ENCODE measurements at regions not wholly inside any gene's neighbourhood (a gene's known extent, or its start where the extent isn't known, plus 50 kb on each side); places are given as distances from the start of the nearest gene placed in this dataset.
A peak's percentile ranks its signal among the peaks of the same experiment; 100 is the strongest.

DNA sequence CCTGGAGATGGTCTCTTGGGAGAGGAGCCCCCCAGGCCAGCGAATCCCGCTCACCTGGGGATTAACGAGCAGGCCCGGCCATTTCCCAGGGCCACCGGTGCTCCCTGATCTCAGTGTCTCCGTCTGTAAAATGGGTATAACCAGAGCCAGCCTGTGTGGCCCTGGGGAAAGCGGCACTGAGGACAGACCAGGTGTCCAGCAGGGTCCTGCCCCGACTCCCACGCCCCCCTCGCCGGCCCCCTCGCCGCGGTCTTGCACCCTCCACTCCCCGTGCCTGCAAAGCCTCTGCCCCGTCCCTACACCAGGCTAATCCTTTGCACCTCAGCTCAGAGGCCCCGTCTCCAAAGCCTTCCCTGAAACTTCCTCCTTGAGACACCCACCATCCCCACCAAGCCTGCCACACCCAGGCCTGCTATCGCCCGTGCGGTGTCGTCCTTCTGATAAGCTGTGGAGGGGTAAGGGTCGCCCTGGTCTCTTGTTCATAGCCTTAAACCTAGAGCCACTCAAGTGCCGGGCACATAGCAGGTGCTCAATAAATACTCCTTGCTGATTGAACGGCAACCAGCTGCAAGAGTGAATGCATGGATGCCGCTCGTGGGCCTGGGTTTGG is 259.1 kb downstream of the C16orf95 start:
- peaks cover 33% of the 10 kb centered on the region for H3K27me3 Mint-ChIP-seq
- H3K36me3 Mint-ChIP-seq (ENCODE audit: low read depth) = no peaks in the 10 kb centered on the region

DNA sequence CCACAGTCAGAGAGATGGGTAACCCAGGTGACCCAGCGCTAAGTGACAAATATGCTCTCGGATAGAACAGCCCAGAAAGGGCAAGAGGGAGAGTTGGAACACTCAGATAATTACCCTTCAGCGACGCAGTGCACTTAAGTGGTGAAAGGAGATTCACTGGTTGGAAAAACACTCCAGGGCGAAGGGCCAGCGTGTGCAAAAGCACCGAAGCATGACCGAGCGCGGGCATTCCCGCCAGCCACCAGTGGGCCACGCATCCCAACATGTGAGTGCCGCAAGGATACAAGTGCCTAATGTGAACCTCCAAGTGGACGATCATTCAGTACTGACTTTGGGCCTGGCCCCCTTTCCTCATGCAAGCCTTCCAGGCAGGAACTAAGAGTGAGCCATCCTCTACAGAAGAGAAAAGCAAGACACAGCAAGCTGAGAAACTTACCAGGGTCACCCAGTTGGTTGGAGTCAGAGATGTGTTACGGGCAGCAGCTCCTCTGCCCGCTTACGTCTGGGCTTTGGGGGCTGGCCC is 258.4 kb downstream of the C16orf95 start:
- H3K4me3 Mint-ChIP-seq = no peak overlapping the region
- no peaks in the 10 kb centered on the region for H3K4me1 Mint-ChIP-seq (ENCODE audit: low read depth)
- no peaks in the 10 kb centered on the region for H3K36me3 Mint-ChIP-seq (ENCODE audit: low read depth)
- no peaks in the 10 kb centered on the region for H3K9me3 Mint-ChIP-seq
- DNase-seq = no peak
- H3K27me3 Mint-ChIP-seq = peaks cover 36% of the 10 kb centered on the region
- H3K27ac Mint-ChIP-seq = no peak overlapping the region

More for the DNA sequence above, 259.1 kb downstream of the C16orf95 start:
- no peaks in the 10 kb centered on the region for H3K4me1 Mint-ChIP-seq (ENCODE audit: low read depth)
- DNase-seq = no peak
- no peak overlapping the region for H3K4me3 Mint-ChIP-seq
- no peak overlapping the region for H3K27ac Mint-ChIP-seq
- H3K9me3 Mint-ChIP-seq = no peaks in the 10 kb centered on the region

DNA sequence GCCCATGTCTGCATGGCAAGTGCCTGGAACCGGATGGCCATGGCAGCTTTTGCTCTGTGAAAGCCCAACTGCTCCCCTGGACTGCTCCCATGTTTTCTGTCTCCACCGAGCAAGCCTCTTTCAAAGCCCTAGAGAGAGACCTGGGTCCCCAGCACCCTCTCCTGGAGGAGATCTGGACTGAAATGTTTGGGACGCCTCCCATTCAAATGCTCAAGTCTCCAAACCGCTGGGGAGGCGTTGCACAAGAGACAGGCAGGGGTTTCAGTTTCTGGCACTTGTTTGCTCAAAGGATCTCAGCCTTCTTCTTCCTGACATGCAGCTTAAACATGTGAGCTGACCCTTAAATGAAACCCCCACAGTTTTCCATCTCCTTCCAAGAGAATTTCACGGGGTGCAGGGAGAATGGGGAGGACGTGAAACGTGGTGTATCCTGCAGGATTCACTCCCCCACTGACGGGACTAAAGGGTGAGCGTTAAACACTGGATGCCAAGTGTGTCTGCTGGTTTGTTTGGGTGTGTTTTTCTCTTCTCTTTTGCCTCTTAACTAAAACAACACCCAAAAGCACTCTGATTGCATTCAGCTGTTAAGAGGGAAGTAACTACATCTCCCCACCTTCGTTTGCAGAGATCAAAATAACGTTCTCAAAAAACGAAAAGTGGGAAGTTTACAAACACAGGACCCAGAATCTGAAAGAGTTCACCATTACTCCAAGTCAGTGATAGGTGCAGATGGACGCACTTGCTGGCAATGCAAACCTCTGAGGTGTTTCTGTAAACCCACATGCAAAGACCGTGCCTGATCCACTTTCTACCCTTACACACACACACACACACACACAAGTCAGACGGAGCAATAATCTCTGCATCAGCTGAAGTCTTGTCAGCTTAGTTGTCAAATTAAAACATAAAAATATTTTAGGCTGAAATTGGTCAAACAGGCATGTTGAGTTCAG is 256.9 kb downstream of the C16orf95 start:
- DNase-seq = no peak
- Mint-ChIP-seq H3K27ac (no peak overlapping the region), H3K9me3 (no peaks in the 10 kb centered on the region), H3K27me3 (peaks cover 39% of the 10 kb centered on the region), H3K4me3 (no peak overlapping the region), H3K4me1 (ENCODE audit: low read depth) (no peaks in the 10 kb centered on the region), H3K36me3 (ENCODE audit: low read depth) (no peaks in the 10 kb centered on the region)

DNA sequence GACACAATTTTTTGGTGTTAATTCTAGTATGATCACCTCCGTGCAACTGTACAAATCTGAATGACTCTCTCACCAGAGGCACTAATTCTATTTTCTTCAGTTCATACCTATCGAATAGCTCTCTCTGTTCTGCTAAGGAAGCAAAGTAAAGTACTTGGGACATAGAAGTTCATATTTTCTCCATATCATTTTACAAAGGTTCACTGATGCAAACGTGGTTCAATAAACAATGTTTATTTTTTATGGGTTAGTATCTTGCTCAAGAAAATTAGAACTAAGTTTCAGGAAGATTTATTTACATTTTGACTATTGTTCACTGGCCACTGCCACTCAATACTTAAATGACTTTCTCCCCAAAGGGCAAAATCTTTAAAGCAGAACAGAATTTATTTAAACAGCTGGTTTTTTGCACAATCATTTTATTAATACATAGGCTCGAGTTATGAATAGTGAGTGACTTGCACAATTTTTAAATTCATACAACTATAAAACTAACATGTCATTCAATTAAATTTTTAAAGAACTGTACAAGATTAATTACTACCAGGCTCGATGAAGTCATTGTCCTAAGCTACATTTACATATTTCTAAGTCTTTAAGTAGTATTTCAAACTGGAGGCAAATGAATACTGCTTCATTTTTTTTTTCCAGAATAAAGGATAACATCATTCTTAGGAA is 255.8 kb downstream of the C16orf95 start:
- H3K27me3 Mint-ChIP-seq = peaks cover 48% of the 10 kb centered on the region
- DNase-seq = no peak
- no peaks in the 10 kb centered on the region for H3K36me3 Mint-ChIP-seq (ENCODE audit: low read depth)
- no peaks in the 10 kb centered on the region for H3K9me3 Mint-ChIP-seq
- no peak overlapping the region for H3K4me3 Mint-ChIP-seq
- H3K4me1 Mint-ChIP-seq (ENCODE audit: low read depth) = no peaks in the 10 kb centered on the region
- no peak overlapping the region for H3K27ac Mint-ChIP-seq

DNA sequence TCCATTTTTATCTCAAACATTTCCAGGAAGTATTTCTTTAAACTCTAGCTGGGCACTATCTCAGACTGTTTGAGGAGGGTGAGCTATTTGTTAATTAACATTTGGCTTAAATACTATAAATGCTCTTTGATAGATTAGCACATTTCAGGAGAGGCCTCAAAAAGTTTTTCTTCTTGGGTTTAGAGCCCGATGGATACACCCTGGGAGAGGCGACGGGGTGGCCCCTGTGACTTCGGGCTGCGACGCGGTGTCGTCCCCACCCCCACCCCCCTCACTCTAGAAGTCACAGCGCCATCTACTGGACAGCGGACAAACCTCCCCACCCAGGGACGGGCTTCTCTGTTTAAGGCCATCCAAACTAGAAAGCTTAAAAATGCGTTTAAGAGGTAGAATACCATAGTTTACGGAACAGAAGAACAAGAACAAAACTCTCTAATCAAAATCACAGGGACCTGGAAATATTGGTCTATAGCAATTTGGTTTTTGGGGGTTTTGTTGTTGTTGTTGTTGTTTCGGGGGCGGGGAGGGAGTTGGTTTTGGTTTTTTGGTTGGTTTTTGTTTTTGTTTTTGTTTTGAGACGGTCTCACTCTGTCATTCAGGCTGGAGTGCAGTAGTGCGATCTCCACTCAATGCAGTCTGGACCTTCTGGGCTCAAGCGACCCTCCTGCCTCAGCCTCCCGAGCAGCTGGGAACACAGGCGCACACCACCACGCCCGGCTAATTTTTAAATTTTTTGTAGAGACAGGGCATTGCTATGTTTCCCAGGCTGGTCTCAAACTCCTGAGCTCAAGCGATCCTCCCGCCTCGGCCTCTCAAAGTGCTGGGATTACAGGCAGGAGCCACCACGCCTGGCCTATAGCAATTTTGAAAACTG is 254.4 kb downstream of the C16orf95 start:
- Mint-ChIP-seq H3K27me3 (peaks cover 60% of the 10 kb centered on the region), H3K4me1 (ENCODE audit: low read depth) (no peaks in the 10 kb centered on the region), H3K4me3 (no peak overlapping the region), H3K27ac (no peak overlapping the region), H3K36me3 (ENCODE audit: low read depth) (no peaks in the 10 kb centered on the region), H3K9me3 (no peaks in the 10 kb centered on the region)
- DNase-seq = peak; percentile 59

DNA sequence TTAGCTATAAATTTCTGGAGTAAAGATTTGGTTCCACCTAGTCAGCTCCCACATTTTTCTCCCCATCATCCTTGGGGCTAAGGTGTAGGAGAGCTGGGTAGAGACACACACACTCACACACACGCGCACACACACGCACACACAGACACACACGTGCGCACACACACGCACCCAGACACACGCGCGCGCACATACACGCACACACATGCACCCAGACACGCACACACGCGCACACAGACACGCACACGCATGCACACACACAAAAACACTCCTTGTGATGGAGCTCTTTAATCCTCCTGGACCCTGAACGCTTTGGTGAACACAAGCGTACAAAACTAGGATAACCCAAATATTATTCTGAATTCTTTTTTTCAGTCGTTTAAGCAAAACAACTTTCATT is 253.6 kb downstream of the C16orf95 start:
- no peak overlapping the region for H3K4me3 Mint-ChIP-seq
- DNase-seq = no peak
- H3K9me3 Mint-ChIP-seq = no peaks in the 10 kb centered on the region
- no peaks in the 10 kb centered on the region for H3K36me3 Mint-ChIP-seq (ENCODE audit: low read depth)
- no peaks in the 10 kb centered on the region for H3K4me1 Mint-ChIP-seq (ENCODE audit: low read depth)
- peaks cover 62% of the 10 kb centered on the region for H3K27me3 Mint-ChIP-seq
- no peak overlapping the region for H3K27ac Mint-ChIP-seq

DNA sequence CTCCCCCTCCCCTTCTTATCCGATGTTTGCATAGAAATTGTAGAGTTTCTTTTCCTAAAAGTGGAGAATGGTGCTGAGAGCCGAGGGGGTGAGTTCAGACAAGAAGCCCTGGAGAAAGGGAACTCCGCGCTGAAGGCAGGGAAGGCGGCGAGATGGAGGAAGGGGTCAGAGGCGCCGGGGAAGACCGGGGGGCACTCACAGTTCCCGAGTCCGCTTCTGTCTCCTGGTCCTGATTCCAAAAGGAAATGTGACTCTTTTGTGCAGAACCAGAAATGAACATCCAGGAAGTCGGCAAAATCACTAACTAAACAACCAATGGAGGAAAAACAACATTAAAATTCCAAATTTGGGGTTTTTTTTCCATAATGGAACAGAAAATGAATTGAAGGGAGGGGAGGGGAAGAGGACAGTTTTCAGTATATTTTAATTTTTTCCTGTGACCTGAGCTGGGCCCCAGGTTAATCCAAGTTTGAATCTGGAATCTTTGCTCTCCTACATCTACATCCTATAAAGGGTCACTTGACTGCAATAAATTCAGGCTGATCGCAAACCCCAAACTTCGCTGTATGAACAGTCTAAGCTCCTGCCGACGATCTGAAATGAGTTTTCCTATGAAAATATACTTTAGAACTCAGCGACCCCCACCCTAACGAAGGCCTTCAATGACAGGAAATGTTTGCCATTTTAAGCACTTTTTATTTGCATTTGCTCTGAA is 252.3 kb downstream of the C16orf95 start:
- Mint-ChIP-seq H3K4me3 (no peak overlapping the region), H3K4me1 (ENCODE audit: low read depth) (no peaks in the 10 kb centered on the region), H3K9me3 (no peaks in the 10 kb centered on the region), H3K27me3 (peaks cover 71% of the 10 kb centered on the region), H3K36me3 (ENCODE audit: low read depth) (no peaks in the 10 kb centered on the region), H3K27ac (no peak overlapping the region)
- DNase-seq = no peak

DNA sequence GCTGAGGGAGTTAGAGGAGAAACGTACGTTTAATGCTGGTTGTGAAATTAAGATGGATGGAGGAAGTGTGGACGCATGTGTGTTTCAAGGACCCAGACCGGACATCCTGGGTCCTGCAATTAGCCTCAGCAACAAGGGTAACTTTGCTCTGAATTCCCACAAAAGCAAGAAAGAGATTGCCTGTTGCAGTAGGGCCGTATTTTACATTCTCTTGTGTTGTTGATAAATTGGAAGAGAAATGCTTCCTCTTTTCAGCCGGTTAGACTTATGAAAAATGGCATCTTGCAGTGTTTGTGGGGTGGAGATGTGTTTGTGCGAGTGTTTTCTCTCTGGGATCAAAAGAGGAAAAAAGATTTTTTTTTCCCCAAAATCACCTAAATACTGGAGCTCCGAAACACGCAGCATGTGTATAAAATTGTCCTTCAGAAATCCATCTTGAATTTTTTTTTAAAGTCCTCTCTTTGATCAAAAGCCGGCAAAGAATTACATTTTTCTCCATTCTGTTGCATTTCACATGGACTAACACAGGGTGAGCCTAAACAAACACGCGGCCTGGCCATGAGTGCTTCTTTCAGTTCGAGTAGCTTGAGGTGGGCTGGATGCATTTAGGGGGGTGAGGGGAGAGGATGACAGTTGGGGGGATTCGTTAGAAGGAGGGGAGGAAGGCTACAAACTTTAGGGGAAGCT is 251.6 kb downstream of the C16orf95 start:
- no peak for DNase-seq
- no peak overlapping the region for H3K27ac Mint-ChIP-seq
- no peak overlapping the region for H3K4me3 Mint-ChIP-seq
- H3K9me3 Mint-ChIP-seq = no peaks in the 10 kb centered on the region
- no peaks in the 10 kb centered on the region for H3K36me3 Mint-ChIP-seq (ENCODE audit: low read depth)
- peaks cover 73% of the 10 kb centered on the region for H3K27me3 Mint-ChIP-seq
- H3K4me1 Mint-ChIP-seq (ENCODE audit: low read depth) = no peaks in the 10 kb centered on the region

DNA sequence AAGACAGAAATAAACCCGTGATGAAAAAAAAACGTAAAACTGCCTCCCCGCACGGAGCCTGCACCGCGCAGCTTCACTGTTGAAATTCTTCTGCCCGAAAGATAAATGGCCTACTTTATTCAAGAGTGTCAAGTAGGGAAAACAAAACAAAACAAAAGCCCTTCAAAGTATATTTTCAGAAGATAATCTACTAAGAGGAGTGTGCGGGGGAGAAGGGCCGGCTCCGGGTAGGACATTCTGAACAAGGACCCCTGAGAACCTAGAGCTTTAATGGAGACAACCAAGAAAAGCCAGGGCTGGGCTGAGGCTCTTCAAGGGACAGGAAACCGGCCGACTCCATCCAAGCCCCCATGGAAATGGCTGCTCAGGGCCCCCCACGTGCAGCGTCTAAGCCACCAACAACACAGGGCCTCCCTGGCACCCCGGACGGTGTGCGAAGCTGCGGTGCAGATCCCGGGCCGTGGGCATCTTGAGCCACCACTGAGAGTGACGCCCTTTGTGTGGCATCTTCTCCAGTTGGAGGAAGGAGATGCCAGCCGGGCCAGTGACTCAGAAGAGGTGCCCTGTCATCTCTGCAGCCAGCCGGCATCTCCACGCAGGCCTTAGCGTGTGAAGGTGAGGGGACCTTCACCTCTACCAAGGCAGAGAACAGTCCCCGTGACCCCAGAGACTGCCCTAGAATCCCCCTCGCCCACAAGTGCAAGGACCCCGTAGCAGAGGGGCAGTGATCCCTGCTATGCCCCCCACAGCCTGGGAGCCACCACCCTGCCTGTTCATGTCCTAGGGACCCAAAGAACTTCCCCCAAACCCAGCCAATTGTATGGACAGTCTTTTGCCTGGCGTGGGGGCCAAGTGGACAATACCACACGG is 250.8 kb downstream of the C16orf95 start:
- Mint-ChIP-seq H3K27ac (no peak overlapping the region), H3K36me3 (ENCODE audit: low read depth) (no peaks in the 10 kb centered on the region)

DNA sequence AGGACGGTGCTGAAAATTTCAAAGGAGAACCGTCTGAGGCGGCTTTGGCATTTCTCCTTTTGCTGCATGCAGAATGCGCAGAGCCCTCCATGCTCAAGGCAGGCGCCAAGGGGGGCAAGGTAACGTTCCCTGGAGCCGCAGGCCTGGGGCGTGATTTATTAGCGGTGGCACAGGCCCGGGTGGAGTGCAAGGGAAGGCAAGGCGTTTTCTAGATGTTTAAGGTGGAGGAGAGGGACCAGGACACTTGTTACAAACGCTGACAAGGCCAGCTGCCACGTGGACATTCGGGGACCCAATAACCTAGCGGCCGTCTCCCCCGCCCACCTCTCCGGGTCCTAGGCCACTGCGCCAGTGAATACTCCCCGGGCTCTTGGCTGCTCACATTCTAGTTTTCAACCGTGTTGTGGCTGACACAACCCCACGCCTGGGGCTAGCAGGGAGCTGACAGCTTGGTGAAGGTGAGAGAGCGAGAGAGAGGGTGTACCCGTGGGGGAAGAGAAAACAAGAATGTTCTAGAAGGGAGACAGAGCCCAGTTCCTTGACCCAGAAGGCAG is 250.1 kb downstream of the C16orf95 start:
- no peaks in the 10 kb centered on the region for H3K4me1 Mint-ChIP-seq (ENCODE audit: low read depth)
- no peaks in the 10 kb centered on the region for H3K36me3 Mint-ChIP-seq (ENCODE audit: low read depth)
- peaks cover 68% of the 10 kb centered on the region for H3K27me3 Mint-ChIP-seq
- no peak for DNase-seq
- H3K27ac Mint-ChIP-seq = no peak overlapping the region
- no peaks in the 10 kb centered on the region for H3K9me3 Mint-ChIP-seq
- H3K4me3 Mint-ChIP-seq = no peak overlapping the region

More for the DNA sequence above, 250.8 kb downstream of the C16orf95 start:
- Mint-ChIP-seq H3K27me3 (peaks cover 70% of the 10 kb centered on the region), H3K4me1 (ENCODE audit: low read depth) (no peaks in the 10 kb centered on the region), H3K4me3 (no peak overlapping the region), H3K9me3 (no peaks in the 10 kb centered on the region)
- no peak for DNase-seq

DNA sequence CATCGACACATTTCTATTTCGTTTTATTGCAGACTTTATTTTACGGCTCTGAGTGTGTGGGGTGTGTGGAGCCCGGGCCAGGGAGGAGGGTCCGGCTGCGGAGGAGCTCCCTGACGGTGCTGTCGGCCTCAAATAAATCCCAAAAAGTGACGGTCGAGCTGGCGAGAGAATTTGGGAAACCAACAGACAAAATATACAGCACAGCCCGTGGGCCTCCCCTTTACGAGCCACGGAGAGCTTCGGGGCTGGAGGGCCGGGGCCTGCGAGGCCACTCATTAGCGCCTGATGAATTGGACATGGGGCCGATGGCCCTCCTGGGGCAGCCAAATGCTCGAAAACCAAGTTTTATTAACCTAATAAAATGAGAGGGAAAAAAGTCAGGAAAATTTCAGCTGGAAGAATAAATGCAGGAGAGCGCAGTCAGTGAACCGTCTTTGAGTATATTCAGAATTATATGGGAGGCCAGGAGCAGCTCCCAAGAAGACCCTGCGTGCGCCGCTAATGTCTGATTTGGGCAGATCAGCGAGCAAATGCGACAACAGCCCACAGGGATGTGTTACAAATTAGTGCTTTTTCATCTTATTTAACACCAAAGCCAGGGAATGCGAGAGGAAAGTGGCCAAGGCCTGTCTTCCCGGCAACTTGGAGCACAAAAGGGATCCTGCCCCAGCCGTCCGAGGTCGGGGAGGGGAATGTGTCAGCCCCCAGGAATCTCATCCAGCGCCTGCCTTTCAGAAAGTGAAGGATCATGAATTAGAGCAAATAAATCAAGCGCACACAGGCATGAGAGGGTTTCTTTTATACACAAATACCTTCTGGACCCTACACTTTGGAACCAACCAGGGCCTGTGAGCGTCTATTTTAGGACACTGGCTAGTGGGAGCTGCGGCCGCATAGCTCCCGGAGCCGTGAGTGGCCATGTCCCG is 249.1 kb downstream of the C16orf95 start:
- Mint-ChIP-seq H3K9me3 (no peaks in the 10 kb centered on the region), H3K27me3 (peaks cover 58% of the 10 kb centered on the region), H3K4me1 (ENCODE audit: low read depth) (no peaks in the 10 kb centered on the region), H3K36me3 (ENCODE audit: low read depth) (no peaks in the 10 kb centered on the region), H3K27ac (no peak overlapping the region), H3K4me3 (no peak overlapping the region)
- DNase-seq = no peak
